Smooth muscle cell (in vitro differentiated cells): ENCODE measurements at regions not wholly inside any gene's neighbourhood (a gene's known extent, or its start where the extent isn't known, plus 50 kb on each side); places are given as distances from the start of the nearest gene placed in this dataset.

Source experiments
- DNase-seq: peaks from one replicate; lab custom pipeline; 2025; ENCODE audit not compliant: unreplicated experiment; lab: John Stamatoyannopoulos, UW
- H2AFZ ChIP-seq: fragments of 200-600 bp; sonication (generic); 2 replicates; pipeline ENCODE4 v1.6.0; 2016; ENCODE audit warnings: antibody characterized with exemption, low read depth, mild to moderate bottlenecking
- H3F3A ChIP-seq: fragments of 200-600 bp; sonication (generic); 2 replicates; pipeline ENCODE4 v1.6.0; 2017; ENCODE audit warnings: antibody characterized with exemption, low read depth
- H3K27ac ChIP-seq: fragments of 200-600 bp; sonication (generic); 2 replicates; pipeline ENCODE4 v1.5.1; 2016; ENCODE audit warnings: low read depth, mild to moderate bottlenecking
- H3K27me3 ChIP-seq: fragments of 200-600 bp; sonication (generic); 2 replicates; pipeline ENCODE4 v1.6.1; 2016; ENCODE audit warnings: low read depth, mild to moderate bottlenecking
- H3K36me3 ChIP-seq: fragments of 200-600 bp; sonication (generic); 2 replicates; pipeline ENCODE4 v1.5.1; 2016; ENCODE audit warnings: low read depth
- H3K4me1 ChIP-seq: fragments of 200-600 bp; sonication (generic); 2 replicates; pipeline ENCODE4 v1.5.1; 2016; ENCODE audit warnings: low read depth
- H3K4me2 ChIP-seq: fragments of 200-600 bp; sonication (generic); 2 replicates; pipeline ENCODE4 v1.6.0; 2016; ENCODE audit warnings: mild to moderate bottlenecking
- H3K4me3 ChIP-seq: fragments of 200-600 bp; sonication (generic); 2 replicates; pipeline ENCODE4 v1.5.1; 2016; ENCODE audit warnings: mild to moderate bottlenecking
- H3K79me2 ChIP-seq: fragments of 200-600 bp; sonication (generic); 2 replicates; pipeline ENCODE4 v1.6.0; 2016; ENCODE audit warnings: low read depth, mild to moderate bottlenecking
- H3K9ac ChIP-seq: fragments of 200-600 bp; sonication (generic); 2 replicates; pipeline ENCODE4 v1.6.0; 2016; ENCODE audit warnings: low read depth
- H3K9me3 ChIP-seq: fragments of 200-600 bp; sonication (generic); replicated peaks from 2 replicates; pipeline ENCODE4 v1.5.1; 2016; ENCODE audit warnings: low read depth
- H4K20me1 ChIP-seq: fragments of 200-600 bp; sonication (generic); 2 replicates; pipeline ENCODE4 v1.6.0; 2016; ENCODE audit warnings: low read depth
- WGBS: methylation state at CpG from one replicate; pipeline ENCODE4 v1.1.7; 2016; ENCODE audit warnings: low lambda C conversion rate; 5-methylcytosine and 5-hydroxymethylcytosine counted together
- TF ChIP-seq, protein P1 (sequence below): fragments of 200-600 bp; sonication (generic); IDR thresholded peaks from 2 replicates; pipeline ENCODE4 v1.5.1; 2017; ENCODE audit warnings: borderline replicate concordance, mild to moderate bottlenecking, antibody characterized with exemption; ENCODE audit not compliant: insufficient read depth, poor library complexity, severe bottlenecking

DNA sequence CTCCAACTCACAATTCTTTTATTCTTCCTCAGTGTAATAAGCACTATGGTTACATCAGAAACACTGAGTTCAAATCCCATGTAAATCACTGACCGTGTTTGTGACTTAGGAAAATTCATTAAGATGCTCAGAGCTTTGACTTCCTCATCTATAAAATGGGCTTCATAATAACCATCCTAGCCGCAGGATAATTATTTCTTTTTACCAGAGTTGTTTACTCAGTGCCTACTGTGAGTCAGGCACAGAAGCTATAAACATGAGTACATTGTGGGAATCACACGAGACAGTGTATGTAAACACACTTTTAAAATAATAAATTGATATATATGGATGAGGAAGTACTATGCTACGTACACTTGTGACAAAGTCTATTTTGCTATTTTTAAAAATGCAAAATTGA is 296.3 kb upstream of the TENM3 start:
- no peak for DNase-seq
- Histone ChIP-seq H3F3A (peaks cover 9% of the 10 kb centered on the region), H3K4me3 (no peak overlapping the region), H3K9ac (no peak overlapping the region), H3K9me3 (no peaks in the 10 kb centered on the region), H3K36me3 (no peaks in the 10 kb centered on the region), H3K27me3 (no peaks in the 10 kb centered on the region), H3K4me1 (peaks cover 6% of the 10 kb centered on the region), H3K27ac (peak overlapping the region; percentile 19), H3K4me2 (peak overlapping the region; percentile 39), H4K20me1 (no peaks in the 10 kb centered on the region), H3K79me2 (no peaks in the 10 kb centered on the region), H2AFZ (peak overlapping the region; percentile 68)
- 51% methylated on average over 4 of the region's 4 CpGs for WGBS
- TF ChIP-seq, protein P1, sequence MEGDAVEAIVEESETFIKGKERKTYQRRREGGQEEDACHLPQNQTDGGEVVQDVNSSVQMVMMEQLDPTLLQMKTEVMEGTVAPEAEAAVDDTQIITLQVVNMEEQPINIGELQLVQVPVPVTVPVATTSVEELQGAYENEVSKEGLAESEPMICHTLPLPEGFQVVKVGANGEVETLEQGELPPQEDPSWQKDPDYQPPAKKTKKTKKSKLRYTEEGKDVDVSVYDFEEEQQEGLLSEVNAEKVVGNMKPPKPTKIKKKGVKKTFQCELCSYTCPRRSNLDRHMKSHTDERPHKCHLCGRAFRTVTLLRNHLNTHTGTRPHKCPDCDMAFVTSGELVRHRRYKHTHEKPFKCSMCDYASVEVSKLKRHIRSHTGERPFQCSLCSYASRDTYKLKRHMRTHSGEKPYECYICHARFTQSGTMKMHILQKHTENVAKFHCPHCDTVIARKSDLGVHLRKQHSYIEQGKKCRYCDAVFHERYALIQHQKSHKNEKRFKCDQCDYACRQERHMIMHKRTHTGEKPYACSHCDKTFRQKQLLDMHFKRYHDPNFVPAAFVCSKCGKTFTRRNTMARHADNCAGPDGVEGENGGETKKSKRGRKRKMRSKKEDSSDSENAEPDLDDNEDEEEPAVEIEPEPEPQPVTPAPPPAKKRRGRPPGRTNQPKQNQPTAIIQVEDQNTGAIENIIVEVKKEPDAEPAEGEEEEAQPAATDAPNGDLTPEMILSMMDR = no peak

DNA sequence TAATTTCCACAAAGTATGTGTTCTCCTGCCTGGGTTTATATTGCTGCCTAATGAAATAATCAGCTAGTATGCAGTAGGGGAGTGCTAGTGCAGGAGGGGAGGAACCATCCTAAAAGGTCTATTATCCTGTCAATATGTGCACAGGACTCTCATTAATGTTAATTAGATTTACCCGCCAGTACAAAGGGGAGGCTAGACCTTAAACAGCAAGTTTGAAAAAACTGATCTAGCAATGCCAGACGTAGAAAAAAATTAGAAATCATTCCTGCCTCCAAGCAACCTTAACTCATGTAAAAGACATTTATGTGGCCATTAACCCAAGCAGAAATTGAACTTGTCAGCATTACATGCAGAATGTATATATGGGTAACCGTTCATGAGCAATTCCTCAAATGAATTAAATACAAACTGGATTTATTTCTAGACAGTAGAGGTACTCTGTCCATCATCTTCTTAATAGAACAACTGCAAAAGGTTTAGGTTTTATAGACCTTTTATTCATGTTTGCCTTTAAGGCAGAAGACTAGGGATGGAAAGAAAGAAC is 294.3 kb upstream of the TENM3 start:
- no peak for DNase-seq
- no peak overlapping the region for H2AFZ ChIP-seq
- TF ChIP-seq, protein P1 = no peak
- no peaks in the 10 kb centered on the region for H4K20me1 ChIP-seq
- no peaks in the 10 kb centered on the region for H3K27me3 ChIP-seq
- H3K4me1 ChIP-seq = peaks cover 10% of the 10 kb centered on the region
- no peaks in the 10 kb centered on the region for H3K36me3 ChIP-seq
- no peak overlapping the region for H3K27ac ChIP-seq
- H3K79me2 ChIP-seq = no peaks in the 10 kb centered on the region
- no peak overlapping the region for H3K9ac ChIP-seq
- H3K4me2 ChIP-seq = no peak overlapping the region
- no peaks in the 10 kb centered on the region for H3K9me3 ChIP-seq
- no peak overlapping the region for H3K4me3 ChIP-seq
- 90% methylated on average over 3 of the region's 3 CpGs for WGBS
- H3F3A ChIP-seq = peaks cover 13% of the 10 kb centered on the region

GRCh38 chr4:181949704-181950312 is 293.4 kb upstream of the TENM3 start:
- Histone ChIP-seq H3F3A (peaks cover 13% of the 10 kb centered on the region), H3K4me3 (no peak overlapping the region), H3K9me3 (no peaks in the 10 kb centered on the region), H4K20me1 (no peaks in the 10 kb centered on the region), H3K27me3 (no peaks in the 10 kb centered on the region), H3K36me3 (no peaks in the 10 kb centered on the region), H2AFZ (no peak overlapping the region), H3K79me2 (no peaks in the 10 kb centered on the region), H3K4me2 (no peak overlapping the region), H3K9ac (no peak overlapping the region), H3K27ac (no peak overlapping the region), H3K4me1 (peaks cover 10% of the 10 kb centered on the region)
- WGBS = 64% methylated on average over 6 of the region's 6 CpGs
- no peak for DNase-seq
- TF ChIP-seq, protein P1 = no peak
